ENCODE measurements at regions not wholly inside any gene's neighbourhood (a gene's known extent, or its start where the extent isn't known, plus 50 kb on each side); places are given as distances from the start of the nearest gene placed in this dataset.
"Not testable (repeated sequence)": the region's sequence is repeated elsewhere in the genome, so short reads cannot be mapped to it uniquely, and the experiment has no call there.

DNA sequence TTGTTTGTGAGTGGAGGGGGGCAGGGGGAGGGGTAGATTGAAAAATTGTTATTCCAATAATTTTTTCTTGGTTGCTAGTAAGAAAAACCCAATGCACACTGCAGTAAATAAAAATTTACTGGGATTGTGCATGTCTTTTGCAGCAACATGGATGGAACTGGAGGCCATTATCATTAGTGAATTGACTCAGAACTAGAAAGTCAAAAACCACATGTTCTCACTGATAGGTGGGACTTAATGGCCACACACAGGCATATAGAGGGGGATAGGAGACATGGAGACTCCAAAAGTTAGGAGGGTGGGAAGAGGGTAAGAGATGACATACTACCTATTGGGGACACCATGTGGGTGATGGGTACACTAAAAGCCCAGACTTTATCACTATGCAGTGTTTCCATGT lies 67.2 kb downstream of the BUB3 start:
- DNase-seq (ENCODE audit: low read depth), result no peak

DNA sequence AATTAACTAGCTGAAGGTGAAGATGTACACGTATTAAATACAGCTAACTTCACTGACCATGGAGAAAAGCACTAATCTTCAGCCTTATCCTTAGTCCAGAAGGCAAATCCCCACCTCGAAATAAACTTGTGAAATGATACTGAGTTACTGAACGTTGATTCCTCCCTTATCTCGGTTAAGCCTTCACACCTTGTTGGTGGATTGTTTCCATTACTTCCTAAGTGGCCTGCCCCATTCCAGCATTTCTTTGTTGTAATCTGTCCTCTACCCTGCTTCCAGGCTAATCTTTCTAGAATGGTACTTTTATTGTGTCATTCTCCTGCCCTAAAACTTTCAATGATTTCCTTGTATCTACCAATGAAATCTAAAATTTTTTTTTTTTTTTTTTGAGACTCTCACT lies 68.6 kb downstream of the BUB3 start:
- DNase-seq (ENCODE audit: low read depth), result no peak

DNA sequence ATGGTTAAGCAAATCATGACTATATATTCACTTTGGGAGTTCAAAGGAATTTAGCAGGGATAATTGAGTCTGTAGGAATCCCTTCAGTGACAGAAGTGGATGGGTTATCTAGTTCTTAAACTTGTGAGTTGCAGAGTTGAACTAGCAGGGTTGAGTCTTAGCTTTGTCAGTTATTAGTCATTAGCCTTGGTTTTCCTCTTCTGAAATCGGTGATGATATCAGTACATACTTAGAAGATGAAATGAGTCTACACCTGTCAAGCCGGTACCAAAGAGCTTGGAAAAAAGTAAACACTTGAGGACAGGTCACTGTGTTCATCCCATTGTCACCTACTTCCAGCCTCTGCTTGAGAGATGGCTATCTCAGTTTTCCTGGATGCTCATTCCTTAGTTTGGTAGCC lies 73.5 kb downstream of the BUB3 start:
- DNase-seq (ENCODE audit: low read depth), result no peak

DNA sequence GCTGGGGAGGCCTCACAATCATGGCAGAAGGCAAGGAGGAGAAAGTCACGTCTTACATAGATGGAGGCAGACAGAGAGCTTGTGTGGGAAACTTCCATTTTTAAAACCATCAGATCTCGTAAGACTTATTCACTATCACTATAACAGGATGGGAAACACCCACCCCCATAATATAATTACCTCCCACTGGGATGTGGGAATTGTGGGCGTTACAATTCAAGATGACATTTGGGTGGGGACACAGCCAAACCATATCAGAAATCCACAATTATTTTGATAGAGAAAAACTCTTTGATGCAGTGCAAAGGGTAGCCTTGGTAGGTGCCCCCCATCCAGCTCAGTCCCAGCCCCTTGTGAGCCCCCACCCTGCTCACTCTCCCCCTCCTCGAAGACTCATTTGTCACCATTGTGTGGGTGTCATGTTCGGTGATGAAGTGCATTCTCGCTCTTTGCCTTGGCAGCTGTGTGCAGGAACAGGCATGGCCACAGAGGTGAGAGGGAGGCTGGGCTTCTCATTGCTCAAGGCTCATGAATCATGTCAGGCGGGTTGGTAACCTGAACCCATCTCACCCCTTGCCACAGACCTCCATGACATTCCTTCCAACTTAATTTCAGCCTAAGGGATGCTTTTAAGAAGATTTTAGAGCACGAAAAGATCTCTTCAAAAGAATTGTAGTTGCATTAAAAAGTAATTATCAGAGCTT lies 75.9 kb downstream of the BUB3 start:
- no peak for DNase-seq (ENCODE audit: low read depth)

DNA sequence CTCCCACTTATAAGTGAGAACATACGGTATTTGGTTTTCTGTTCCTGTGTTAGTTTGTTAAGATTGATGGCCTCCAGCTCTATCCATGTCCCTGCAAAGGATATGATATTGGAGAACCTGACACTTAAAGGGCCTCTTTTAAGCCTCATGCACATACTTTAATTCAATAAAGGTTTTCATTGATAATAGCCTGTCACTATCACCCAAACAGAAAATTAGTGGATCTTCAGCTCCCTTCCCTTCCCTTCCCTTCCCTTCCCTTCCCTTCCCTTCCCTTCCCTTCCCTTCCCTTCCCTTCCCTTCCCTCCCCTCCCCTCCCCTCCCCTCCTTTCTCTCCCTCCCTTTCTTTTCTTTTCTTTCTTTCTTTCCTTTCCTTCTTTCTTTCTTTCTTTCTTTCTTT lies 78.7 kb downstream of the BUB3 start:
- DNase-seq (ENCODE audit: low read depth), result not testable (repeated sequence)

DNA sequence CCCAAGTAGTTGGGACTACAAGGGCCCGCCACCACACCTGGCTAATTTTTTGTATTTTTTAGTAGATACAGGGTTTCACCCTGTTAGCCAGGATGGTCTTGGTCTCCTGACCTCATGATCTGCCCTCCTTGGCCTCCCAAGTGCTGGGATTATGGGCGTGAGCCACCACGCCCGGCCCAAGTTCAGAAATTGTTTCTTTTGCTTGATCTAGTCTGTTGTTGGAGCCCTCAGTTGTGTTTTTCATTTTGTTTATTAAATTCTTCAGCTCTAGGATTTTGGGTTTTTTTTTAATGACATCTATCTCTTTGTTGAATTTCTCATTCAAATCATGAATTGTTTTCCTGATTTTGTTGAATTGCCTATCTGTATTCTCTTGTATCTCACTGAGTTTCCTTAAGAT lies 80.8 kb downstream of the BUB3 start:
- DNase-seq (ENCODE audit: low read depth), result not testable (repeated sequence)

DNA sequence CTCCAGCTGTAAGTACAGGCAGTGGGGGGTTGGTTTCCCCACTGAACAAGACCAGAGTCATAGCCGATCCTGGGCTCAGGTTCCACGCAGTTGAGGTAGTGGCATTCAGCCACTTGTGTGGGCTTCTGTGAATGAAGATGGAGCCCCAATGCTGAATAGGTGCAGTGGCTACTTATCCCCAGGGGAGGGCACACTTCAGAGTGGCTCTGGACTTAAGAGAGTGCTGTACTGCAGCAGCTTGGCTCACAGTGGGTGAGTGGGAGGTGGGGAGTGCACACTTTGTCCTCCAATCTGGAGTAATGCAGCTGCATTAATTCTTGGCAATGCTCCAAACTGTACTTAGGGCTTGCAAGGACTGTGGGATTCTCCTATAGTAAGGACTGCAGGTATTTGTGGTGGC lies 81.9 kb downstream of the BUB3 start:
- DNase-seq (ENCODE audit: low read depth), result no peak

DNA sequence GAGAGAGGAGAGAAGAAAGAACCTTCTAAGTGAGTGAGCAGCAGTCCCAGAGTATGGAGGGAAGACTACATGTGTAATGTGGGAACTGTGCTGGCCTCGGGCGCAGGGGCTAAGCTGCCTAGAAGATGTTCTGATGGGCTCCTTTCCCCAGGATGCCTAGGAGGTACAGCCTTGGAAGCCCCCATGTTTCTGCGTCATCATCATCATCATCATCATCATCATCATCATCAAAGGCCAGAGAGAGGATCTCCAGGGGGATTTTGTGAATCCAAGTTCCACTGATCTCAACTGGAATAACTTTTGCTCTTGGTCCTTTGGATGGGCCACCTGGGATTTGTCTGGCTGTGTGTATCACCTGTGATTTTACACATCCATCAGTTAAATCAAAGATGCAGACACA lies 86.0 kb downstream of the BUB3 start:
- no peak for DNase-seq (ENCODE audit: low read depth)

DNA sequence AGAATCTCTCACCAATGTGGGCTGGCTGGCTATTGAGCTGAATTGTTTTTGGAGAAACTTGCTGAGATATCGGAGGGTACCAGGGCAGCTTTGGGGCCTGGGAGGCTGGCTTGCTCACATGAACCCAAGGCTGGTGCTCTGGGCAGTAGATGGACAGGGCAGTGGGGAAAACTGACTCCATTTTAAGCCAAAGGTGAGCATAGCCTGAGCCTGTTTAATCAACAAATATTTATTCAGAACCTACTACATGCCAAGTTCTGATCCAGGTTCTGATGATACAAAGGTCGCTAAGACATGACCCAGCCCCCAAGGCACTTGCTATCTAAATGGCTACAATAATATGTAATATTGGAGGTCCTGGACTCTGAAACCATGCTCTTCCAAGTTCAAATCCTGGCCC lies 86.6 kb downstream of the BUB3 start:
- no peak for DNase-seq (ENCODE audit: low read depth)

DNA sequence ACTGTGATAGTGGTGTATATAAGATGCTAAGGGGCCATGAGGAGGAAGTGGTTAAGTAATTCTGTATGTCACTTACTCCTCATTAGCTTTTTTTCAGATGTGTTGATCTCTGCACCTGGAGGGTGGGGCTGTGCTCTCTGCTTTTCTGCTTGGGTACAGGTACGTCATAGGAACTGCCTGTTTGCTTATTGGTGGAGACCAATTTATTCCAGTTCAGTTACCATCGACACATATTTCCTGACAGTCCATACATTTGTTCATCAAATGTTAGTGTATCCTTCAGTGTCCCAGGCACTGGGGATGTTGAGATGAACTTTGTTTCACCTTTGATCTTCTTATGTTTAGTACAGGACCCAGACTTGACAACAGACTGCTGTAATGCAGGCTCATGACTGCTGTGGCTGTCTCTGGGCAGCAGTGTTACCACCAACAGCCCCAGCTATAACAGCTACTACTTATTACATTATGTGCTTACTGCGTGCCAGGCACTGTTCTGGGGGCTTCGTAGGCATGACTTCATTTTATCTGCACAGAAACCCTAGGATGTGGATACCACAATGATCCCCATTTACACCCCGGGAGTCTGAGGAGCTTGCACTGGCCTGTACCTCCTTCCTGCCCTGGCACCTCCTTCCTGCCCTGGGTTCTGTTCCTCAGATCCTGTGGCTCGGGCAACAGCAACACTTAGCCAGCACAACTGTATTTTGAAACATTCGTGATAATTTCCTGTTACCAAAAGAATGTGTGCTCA lies 87.4 kb downstream of the BUB3 start:
- no peak for DNase-seq (ENCODE audit: low read depth)

DNA sequence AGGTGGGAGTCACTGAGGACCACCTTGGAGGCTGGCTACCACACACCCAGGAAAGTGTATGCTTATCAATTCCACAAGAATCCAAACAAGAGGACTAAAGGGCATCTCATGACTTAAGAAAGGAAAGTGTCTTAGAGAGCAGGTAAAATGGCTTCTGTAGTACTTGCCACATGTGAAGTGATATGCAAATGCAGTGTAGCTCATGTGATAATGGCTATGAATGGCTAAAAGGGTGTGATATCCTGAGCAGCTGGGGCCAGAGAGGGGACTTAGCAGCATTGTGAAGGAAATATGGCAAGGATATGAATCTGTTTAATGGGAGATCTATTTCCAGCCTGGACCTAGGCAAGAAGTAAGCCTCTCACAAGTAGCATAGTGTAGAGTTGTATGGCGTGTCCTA lies 90.5 kb downstream of the BUB3 start:
- DNase-seq (ENCODE audit: low read depth), result no peak

DNA sequence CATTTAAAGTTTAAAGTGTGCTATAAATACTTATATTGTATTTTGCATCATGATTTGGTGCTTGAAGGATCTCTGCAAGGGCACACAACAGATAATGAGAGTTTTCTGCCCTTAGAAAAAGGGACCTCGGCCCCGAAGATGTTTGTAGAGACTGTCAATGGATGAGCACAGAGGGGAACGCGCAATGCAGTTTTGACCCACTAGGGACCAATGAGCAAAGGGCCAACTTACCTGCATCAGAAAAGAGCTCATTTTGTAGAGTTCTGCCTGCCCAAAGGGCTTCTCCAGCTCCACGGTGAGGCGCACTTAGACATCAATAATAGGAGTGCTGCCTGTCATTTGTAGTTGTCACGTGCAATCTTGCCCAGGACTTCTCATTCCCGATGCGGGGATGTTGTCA lies 91.1 kb downstream of the BUB3 start:
- no peak for DNase-seq (ENCODE audit: low read depth)

DNA sequence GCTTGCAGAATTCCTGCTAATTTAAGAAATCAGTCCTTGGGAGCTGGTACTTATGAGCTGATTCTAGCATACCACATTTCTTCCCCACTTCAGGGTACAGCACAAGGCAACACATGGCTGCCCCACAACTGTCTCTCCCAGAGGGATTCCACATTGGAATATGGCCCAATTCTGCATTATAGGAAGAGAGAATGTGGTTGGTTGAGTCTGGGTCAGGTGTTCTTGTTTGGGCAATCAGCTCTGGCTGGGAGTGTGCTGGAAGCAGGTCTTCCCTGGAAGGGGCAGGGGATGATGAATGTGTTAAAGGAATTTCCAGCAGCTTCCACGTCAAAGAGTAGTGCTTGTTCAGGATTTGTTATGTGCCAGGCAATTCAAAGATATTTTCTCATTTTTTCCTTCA lies 95.7 kb downstream of the BUB3 start:
- no peak for DNase-seq (ENCODE audit: low read depth)

DNA sequence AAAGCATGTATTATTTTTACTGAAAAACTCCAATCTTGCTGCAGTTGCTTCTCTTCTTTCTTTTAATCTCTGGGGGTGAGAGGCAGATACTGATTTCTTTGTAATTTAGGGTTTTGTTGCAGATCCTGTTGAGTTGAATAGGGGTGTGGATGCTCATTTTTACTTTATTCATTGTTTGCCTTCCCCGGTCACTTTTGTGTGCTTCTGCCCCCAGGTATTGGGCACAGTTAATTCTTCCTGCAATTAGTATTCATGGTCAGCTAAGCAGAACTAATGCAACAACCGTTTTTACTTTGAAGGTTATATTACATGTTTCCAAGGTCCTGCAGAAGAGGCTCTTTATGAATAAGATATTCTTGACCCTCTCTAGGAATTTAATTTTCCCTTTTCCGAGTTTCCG lies 96.4 kb downstream of the BUB3 start:
- DNase-seq (ENCODE audit: low read depth), result no peak

DNA sequence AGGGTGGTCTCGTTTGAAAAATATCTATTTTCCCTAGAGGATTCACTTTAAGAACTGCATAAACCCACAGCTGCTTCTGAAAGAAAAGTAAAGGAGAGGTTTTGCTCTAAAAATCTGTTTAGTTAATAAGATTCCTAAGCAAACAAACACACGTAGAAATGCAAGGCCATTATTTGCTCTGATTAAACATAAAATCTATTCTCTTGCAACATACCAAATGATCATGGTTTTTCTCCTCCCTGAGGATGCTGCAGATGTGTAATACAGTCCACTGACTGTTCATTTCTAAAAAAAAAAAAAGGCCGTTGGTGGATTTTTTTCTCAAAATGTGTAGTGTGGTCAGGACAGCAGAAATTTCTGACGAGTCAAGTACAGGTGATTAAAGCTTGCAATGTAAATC lies 98.6 kb downstream of the BUB3 start:
- DNase-seq (ENCODE audit: low read depth), result no peak

DNA sequence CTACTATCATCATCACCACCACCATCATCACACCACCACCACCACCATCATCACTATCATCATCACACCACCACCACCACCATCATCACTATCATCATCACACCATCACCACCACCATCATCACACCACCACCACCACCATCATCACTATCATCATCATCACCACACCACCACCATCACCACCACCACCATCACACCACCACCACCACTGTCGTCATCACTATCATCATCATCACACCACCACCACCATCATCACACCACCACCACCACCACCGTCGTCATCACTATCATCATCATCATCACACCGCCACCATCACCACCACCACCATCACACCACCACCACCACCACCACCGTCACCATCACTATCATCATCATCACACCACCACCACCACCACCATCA lies 100.1 kb downstream of the BUB3 start:
- not testable (repeated sequence) for DNase-seq (ENCODE audit: low read depth)

DNA sequence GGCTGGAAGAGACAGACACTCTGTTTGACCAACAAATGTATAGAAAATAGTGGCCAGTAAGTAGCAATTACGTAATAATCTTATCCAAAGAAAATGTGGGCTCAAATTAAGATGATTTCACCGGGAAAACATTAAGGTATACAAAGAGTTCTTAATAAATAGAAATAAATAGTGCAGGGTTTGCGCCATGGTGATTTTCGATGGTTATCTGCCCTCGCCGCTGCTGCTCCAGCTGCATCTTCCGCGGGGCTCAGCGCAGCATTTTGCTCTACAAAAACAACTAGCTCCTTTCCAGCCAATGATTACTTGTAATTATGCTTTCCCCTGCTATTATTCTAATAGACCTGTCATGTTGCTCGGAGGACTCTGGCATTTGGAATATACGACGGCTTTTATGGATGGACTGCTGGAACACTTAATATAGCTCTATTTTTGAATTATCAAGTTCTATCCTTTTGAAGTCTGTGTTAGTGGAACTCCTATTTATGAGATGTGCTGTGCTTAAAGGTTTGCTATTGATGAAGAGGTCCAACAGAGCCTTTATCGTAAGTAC lies 103.8 kb downstream of the BUB3 start:
- no peak for DNase-seq (ENCODE audit: low read depth)

DNA sequence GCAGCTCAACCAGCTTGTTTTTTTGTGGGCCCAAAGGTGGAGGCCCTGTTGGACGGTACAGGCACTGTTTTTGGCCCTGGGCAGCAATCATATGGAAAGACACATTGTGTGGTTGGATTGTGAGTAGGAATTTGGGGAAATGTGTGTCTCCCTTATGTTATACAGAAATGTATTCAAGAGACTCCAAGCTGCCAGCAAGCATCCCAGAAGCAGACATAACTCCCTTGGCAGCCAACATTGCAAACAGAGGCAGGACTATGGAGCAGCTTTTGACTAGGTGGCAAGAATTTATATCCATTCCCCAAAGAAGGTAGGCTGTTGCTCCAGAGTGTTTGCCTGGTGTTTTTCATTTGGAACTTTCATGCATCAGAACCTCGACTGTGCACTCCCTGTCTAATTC lies 104.9 kb downstream of the BUB3 start:
- no peak for DNase-seq (ENCODE audit: low read depth)

DNA sequence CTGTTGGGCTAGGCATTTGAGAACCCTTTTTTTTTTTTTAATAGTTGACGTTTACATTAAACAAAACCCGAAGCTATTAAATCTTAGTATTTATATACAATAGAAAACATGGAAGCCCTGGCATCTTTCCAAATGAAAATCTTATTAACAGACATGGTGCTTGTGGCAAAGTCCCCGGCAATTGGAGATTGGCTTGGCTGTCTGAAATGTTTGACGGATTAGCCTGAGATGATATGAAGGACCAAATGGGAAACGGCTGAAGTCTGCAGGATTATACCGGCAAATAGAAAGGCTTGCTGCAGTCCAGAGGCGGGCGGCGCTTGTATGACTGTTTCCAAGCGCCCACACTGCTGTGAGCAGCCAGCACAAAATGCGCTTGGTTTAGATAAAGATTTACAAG lies 105.6 kb downstream of the BUB3 start:
- no peak for DNase-seq (ENCODE audit: low read depth)

DNA sequence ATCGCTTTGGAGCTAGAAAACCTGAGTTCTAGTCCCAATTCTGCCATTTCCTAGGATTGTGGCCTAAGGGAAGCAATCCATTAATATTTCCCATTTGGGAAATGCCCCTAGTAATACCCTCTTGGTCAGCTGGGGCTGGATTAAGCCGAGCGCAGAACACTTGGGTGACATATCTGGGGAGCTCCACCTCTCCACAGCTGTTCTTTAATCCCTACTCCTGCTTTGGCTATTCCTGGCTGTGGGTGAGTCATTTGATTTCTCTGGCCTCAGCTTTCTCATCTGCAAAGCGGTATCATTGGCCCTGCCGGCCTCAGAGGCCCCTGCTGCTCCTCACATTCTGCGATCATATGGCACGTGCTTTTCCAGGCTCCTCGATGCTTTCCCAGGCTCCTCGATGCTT lies 108.3 kb downstream of the BUB3 start:
- no peak for DNase-seq (ENCODE audit: low read depth)

DNA sequence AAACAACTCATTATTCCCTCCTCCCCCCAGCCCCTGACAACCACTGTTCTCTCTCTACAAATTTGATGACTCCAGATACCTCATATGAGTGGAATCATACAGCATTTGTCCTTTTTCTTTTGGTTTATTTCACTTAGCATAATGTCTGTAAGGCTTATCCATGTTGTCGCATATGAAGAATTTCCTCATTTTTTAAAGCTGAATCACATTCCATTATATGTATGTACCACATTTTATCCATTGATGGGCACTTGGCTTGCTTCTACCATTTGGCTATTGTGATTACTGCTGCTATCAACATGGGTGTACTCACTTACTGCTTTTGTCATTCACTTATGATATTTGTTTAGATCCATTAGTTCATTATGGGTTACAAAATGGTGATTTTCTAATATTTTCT lies 112.8 kb downstream of the BUB3 start:
- DNase-seq (ENCODE audit: low read depth), result no peak

DNA sequence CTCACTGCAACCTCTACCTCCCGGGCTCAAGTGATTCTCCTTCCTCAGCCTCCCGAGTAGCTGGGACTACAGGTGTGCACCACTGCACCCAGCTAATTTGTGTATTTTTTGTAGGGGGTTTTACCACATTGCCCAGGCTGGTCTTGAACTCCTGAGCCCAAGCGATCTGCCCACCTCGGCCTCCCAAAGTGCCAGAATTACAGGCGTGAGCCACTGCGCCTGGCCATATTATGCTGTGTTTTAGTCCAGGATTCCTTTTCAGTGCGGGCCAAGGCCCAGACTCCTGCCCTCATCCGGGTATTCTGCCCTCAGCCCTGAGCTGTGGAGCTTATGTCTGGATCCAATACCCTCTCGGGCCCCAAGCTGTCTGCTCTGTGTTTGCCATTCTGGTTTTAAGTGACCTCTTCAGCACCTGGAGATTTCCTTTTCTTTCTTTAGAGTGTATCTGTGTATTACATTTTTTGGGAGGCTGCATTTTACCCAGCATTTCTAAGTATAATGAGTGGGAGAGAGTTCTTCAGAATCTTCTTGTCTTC lies 114.9 kb downstream of the BUB3 start:
- DNase-seq (ENCODE audit: low read depth), result no peak

DNA sequence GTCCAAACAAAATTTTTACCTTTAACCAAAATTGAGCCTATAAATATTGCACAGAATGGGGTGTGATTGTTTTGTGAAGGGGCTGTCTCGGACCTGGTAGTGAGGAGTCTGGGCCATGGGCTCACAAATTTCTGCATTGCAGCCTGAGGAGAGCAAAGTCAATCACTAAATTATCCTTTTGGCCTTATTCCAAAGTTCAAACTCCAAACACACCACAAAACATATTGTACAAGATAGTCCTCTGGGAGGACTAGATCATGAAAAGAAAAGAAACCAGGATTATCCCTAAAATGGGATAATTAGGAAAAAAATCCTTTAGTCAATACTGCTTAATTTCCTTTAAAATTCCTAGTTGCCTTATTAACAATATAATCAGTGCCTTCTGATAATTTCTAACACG lies 115.5 kb downstream of the BUB3 start:
- no peak for DNase-seq (ENCODE audit: low read depth)
